ENCODE measurements at regions not wholly inside any gene's neighbourhood (a gene's known extent, or its start where the extent isn't known, plus 50 kb on each side); places are given as distances from the start of the nearest gene placed in this dataset.

DNA sequence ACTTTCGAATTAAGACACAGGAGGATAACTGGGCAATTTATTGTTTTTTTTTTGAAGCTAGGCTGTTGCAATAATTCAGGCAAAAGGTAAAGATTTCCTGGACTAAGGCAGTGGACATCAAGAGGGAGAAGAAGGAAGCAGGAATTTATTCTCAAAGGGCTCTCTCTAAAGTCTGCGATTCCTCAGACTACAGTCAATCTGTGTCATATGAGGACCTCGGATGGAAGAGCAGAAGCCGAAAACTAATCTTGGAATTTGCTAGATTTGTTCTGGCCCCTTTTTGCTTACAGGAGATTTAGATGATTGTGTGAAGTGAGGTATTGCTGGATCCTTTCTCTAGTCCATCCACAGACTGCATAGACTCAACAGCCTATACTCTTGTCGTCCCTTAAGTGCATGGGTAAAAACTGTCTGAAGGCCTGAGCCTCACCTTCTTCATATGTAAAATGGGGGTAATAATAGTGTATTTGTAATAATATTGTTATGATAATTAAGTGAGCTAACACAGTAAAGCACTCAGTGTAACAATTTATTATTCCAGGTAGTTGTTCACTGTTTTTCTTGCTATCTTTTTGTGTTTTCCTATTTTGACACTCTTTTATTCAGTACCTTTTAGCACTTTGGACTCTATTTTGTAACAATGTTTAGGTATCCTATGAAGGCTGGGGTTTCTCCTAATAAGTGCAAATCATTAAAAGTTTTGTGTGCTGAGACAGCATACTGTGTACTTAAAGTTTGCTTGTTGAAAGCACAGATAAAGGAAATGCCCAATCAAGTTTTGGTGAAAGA, 54.2 kb upstream of the NT5C1B start:
- ChIA-PET CTCF (interaction anchor here (0.7 kb wide), 1 partner anchor 16 kb away, joined by 8 read pairs; no protein-coding TSS in a partner anchor), POLR2A (no interaction called here)
- Histone ChIP-seq H3K9me3 (ENCODE audit: control insufficient read depth, insufficient read depth, low read depth, low read length) (no peaks in the 10 kb centered on the region), H3K4me1 (ENCODE audit: control insufficient read depth, insufficient read depth, low read length) (no peaks in the 10 kb centered on the region), H3K36me3 (ENCODE audit: control insufficient read depth in 2 of 2, insufficient read depth in 1 of 2, low read length in 2 of 2) (no peaks in the 10 kb centered on the region), H3K4me3 (ENCODE audit: low read depth, low read length) (no peak overlapping the region), H3K27ac (ENCODE audit: extremely low read depth, low read depth, low read length) (no peak overlapping the region)
- no peak for TF ChIP-seq ZNF37A (tag by site-specific recombination; IDR thresholded peaks at IDR 0.05)
- no peak for TF ChIP-seq ZNF433 (tag by site-specific recombination; IDR thresholded peaks at IDR 0.05; ENCODE audit: low read depth)
- no peak for TF ChIP-seq ZNF146 (tag by site-specific recombination; IDR thresholded peaks at IDR 0.05)
- no peak for TF ChIP-seq ZNF114 (tag by site-specific recombination; IDR thresholded peaks at IDR 0.05)
- TF ChIP-seq, protein P1, sequence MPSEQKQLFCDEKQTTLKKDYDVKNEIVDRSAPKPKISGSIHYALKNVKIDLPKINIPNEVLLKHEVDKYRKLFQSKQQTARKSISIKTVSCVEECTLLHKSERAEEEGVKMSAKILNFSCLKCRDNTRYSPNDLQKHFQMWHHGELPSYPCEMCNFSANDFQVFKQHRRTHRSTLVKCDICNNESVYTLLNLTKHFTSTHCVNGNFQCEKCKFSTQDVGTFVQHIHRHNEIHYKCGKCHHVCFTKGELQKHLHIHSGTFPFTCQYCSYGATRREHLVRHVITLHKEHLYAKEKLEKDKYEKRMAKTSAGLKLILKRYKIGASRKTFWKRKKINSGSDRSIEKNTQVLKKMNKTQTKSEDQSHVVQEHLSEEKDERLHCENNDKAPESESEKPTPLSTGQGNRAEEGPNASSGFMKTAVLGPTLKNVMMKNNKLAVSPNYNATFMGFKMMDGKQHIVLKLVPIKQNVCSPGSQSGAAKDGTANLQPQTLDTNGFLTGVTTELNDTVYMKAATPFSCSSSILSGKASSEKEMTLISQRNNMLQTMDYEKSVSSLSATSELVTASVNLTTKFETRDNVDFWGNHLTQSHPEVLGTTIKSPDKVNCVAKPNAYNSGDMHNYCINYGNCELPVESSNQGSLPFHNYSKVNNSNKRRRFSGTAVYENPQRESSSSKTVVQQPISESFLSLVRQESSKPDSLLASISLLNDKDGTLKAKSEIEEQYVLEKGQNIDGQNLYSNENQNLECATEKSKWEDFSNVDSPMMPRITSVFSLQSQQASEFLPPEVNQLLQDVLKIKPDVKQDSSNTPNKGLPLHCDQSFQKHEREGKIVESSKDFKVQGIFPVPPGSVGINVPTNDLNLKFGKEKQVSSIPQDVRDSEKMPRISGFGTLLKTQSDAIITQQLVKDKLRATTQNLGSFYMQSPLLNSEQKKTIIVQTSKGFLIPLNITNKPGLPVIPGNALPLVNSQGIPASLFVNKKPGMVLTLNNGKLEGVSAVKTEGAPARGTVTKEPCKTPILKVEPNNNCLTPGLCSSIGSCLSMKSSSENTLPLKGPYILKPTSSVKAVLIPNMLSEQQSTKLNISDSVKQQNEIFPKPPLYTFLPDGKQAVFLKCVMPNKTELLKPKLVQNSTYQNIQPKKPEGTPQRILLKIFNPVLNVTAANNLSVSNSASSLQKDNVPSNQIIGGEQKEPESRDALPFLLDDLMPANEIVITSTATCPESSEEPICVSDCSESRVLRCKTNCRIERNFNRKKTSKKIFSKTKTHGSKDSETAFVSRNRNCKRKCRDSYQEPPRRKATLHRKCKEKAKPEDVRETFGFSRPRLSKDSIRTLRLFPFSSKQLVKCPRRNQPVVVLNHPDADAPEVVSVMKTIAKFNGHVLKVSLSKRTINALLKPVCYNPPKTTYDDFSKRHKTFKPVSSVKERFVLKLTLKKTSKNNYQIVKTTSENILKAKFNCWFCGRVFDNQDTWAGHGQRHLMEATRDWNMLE (tag by site-specific recombination; conservative IDR thresholded peaks at IDR 0.05; ENCODE audit: low read depth), result no peak
- TF ChIP-seq RBAK (tag by site-specific recombination; IDR thresholded peaks at IDR 0.05), result no peak
- TF ChIP-seq ZNF660 (tag by site-specific recombination; IDR thresholded peaks at IDR 0.05), result no peak
- no peak for TF ChIP-seq OVOL3 (tag by site-specific recombination; IDR thresholded peaks at IDR 0.05)
- no peak for TF ChIP-seq ZNF624 (tag by site-specific recombination; IDR thresholded peaks at IDR 0.05)
- no peak for TF ChIP-seq KLF1 (tag by site-specific recombination; IDR thresholded peaks at IDR 0.05)
- TF ChIP-seq HOXC10 (CRISPR knock-in tag; IDR thresholded peaks at IDR 0.05), result no peak
- TF ChIP-seq, protein P2, sequence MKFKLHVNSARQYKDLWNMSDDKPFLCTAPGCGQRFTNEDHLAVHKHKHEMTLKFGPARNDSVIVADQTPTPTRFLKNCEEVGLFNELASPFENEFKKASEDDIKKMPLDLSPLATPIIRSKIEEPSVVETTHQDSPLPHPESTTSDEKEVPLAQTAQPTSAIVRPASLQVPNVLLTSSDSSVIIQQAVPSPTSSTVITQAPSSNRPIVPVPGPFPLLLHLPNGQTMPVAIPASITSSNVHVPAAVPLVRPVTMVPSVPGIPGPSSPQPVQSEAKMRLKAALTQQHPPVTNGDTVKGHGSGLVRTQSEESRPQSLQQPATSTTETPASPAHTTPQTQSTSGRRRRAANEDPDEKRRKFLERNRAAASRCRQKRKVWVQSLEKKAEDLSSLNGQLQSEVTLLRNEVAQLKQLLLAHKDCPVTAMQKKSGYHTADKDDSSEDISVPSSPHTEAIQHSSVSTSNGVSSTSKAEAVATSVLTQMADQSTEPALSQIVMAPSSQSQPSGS (tag by site-specific recombination; IDR thresholded peaks at IDR 0.05; ENCODE audit: low read depth), result no peak
- no peak for TF ChIP-seq ZNF501 (tag by site-specific recombination; IDR thresholded peaks at IDR 0.05)

DNA sequence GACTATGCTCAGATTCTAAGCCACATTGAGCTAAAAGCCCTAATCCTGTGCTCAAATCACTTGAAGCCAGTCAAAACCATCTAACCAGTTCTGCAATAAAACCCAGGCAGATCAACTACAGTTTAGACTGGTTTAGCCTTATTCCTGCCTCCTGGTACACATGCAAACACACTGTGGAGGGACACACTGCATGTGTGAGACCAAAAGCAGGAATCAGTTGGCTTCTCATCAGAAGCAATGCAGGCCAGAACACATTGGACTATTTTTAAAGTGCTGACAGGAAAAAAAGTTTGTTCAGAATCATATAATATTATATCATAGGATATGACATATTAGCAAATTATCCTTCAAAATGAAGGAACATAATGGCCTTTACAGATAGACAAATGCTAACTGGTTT, 52.5 kb upstream of the NT5C1B start:
- Histone ChIP-seq H3K36me3 (ENCODE audit: control insufficient read depth in 2 of 2, insufficient read depth in 1 of 2, low read length in 2 of 2) (no peaks in the 10 kb centered on the region), H3K4me3 (ENCODE audit: low read depth, low read length) (no peak overlapping the region), H3K4me1 (ENCODE audit: control insufficient read depth, insufficient read depth, low read length) (no peaks in the 10 kb centered on the region), H3K27ac (ENCODE audit: extremely low read depth, low read depth, low read length) (no peak overlapping the region), H3K9me3 (ENCODE audit: control insufficient read depth, insufficient read depth, low read depth, low read length) (no peaks in the 10 kb centered on the region)
- ChIA-PET CTCF (no interaction called here), POLR2A (no interaction called here)
- TF ChIP-seq FEZF1 (tag by site-specific recombination; IDR thresholded peaks at IDR 0.05) (no peak), ZNF596 (tag by site-specific recombination; IDR thresholded peaks at IDR 0.05) (no peak), ZNF335 (tag by site-specific recombination; conservative IDR thresholded peaks at IDR 0.05) (no peak), ZFP37 (tag by site-specific recombination; IDR thresholded peaks at IDR 0.05) (no peak), REPIN1 (tag by site-specific recombination; IDR thresholded peaks at IDR 0.05; ENCODE audit: low read depth) (no peak), ZNF423 (tag by site-specific recombination; IDR thresholded peaks at IDR 0.05) (no peak), ZNF837 (tag by site-specific recombination; IDR thresholded peaks at IDR 0.05) (no peak), ZNF23 (tag by site-specific recombination; IDR thresholded peaks at IDR 0.05; ENCODE audit: borderline replicate concordance) (no peak), ZNF350 (tag by site-specific recombination; IDR thresholded peaks at IDR 0.05) (no peak), OSR2 (tag by site-specific recombination; IDR thresholded peaks at IDR 0.05) (no peak), ZNF121 (tag by site-specific recombination; IDR thresholded peaks at IDR 0.05) (no peak)
- TF ChIP-seq, protein P3, sequence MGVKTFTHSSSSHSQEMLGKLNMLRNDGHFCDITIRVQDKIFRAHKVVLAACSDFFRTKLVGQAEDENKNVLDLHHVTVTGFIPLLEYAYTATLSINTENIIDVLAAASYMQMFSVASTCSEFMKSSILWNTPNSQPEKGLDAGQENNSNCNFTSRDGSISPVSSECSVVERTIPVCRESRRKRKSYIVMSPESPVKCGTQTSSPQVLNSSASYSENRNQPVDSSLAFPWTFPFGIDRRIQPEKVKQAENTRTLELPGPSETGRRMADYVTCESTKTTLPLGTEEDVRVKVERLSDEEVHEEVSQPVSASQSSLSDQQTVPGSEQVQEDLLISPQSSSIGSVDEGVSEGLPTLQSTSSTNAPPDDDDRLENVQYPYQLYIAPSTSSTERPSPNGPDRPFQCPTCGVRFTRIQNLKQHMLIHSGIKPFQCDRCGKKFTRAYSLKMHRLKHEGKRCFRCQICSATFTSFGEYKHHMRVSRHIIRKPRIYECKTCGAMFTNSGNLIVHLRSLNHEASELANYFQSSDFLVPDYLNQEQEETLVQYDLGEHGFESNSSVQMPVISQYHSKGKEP (tag by site-specific recombination; IDR thresholded peaks at IDR 0.05), result no peak

Measured in HEK293 (cell line).